K562 (cell line): ENCODE measurements at regions not wholly inside any gene's neighbourhood (a gene's known extent, or its start where the extent isn't known, plus 50 kb on each side); places are given as distances from the start of the nearest gene placed in this dataset.

Experiments
- ATAC-seq: fragments of 200-7000 bp; cut with Tn5 transposase; 3 replicates; pipeline ENCODE4 v1.9.1; 2020; ENCODE audit warnings: moderate library complexity
- BruUV-seq: library from RNA; stranded (reverse); fragments of 400-500 nt; replicated peaks from 2 replicates; lab custom pipeline; 2021; lab: Mats Ljungman, UMichigan
- CTCF ChIA-PET: fragments of 300-600 bp; formaldehyde crosslinking; extraction: SDS; loops from one replicate; lab custom pipeline; 2021; ENCODE audit warnings: low intra/inter-chr PET ratio; lab: Yijun Ruan, JAX
- POLR2A ChIA-PET: fragments of 300-600, 350-650 bp; sonication (Branson Sonifier 250); formaldehyde crosslinking; extraction: SDS; loops from one replicate; lab custom pipeline; 2021; ENCODE audit warnings: antibody characterized with exemption, inconsistent platforms; lab: Yijun Ruan, JAX
- DNase-seq, 4 experiments: peaks; one replicate each; pipeline versions ENCODE4 v3.0.0 to v3.0.0-alpha.2; 2011 to 2018; ENCODE audit warnings: low spot score in 3 of 4, mixed read lengths in 3 of 4; ENCODE audit errors: extremely low read depth in 1 of 4
- FAIRE-seq: peaks from 2 replicates; lab custom pipeline; 2011; peaks lifted over from hg19 to GRCh38; lab: Jason Lieb, UNC
- H2AFZ ChIP-seq: 2 replicates; pipeline ENCODE4 v1.6.0; 2011; ENCODE audit warnings: low read depth, low read length, control low read depth, inconsistent platforms
- H3K27ac ChIP-seq: fragments of 200-600 bp; 3 replicates; pipeline ENCODE4 v1.8.0; 2011; ENCODE audit warnings: low read depth, mild to moderate bottlenecking, control low read depth, inconsistent platforms, low read length, moderate library complexity, mixed read lengths; ENCODE audit errors: extremely low read depth
- H3K27me3 ChIP-seq, 2 experiments: fragments of 300-600 bp in 1 of 2; 2 replicates in 1 of 2; 3 replicates in 1 of 2; pipeline versions ENCODE4 v1.6.0 to v1.8.0; 2011; ENCODE audit warnings: inconsistent platforms in 2 of 2, low read length in 2 of 2, mild to moderate bottlenecking in 1 of 2, mixed read lengths in 1 of 2, moderate library complexity in 1 of 2; ENCODE audit not compliant: control insufficient read depth in 2 of 2, insufficient read depth in 2 of 2
- H3K36me3 ChIP-seq: fragments of 300-600 bp; 3 replicates; pipeline ENCODE4 v1.8.0; 2011; ENCODE audit warnings: mild to moderate bottlenecking, low read length, inconsistent platforms; ENCODE audit not compliant: control insufficient read depth, insufficient read depth
- H3K4me1 ChIP-seq, 2 experiments: fragments of 200-600 bp in 1 of 2; replicated peaks in 1 of 2; 2 replicates in 1 of 2; 3 replicates in 1 of 2; pipeline versions ENCODE4 v1.5.1 to v1.8.0; 2011; ENCODE audit warnings: inconsistent platforms in 2 of 2, low read length in 2 of 2, mild to moderate bottlenecking in 1 of 2, mixed read lengths in 1 of 2, moderate library complexity in 1 of 2; ENCODE audit not compliant: control insufficient read depth in 2 of 2, insufficient read depth in 2 of 2
- H3K4me2 ChIP-seq: 2 replicates; pipeline ENCODE4 v1.6.1; 2011; ENCODE audit warnings: low read length, control low read depth, inconsistent platforms, mixed read lengths; ENCODE audit not compliant: insufficient read depth
- H3K4me3 ChIP-seq: fragments of 200-600 bp; sonication (generic), shearing (Covaris generic); 2 replicates; pipeline ENCODE4 v1.5.1; 2016; ENCODE audit warnings: control low read depth, inconsistent platforms
- H3K79me2 ChIP-seq: fragments of 200-600 bp; 3 replicates; pipeline ENCODE4 v1.8.0; 2011; ENCODE audit warnings: low read length, inconsistent platforms; ENCODE audit not compliant: control insufficient read depth, insufficient read depth
- H3K9ac ChIP-seq, 2 experiments: 2 replicates each; pipeline versions ENCODE4 v1.6.0 to v1.6.1; 2011; ENCODE audit warnings: low read depth in 2 of 2, low read length in 2 of 2, control low read depth in 1 of 2, inconsistent platforms in 1 of 2, mild to moderate bottlenecking in 1 of 2, mixed read lengths in 1 of 2; ENCODE audit not compliant: insufficient read depth in 1 of 2
- H3K9me1 ChIP-seq: one replicate; pipeline ENCODE4 v1.6.0; 2011; ENCODE audit warnings: inconsistent platforms, mild to moderate bottlenecking, low read length, moderate library complexity; ENCODE audit not compliant: control insufficient read depth, insufficient read depth
- H3K9me3 ChIP-seq: replicated peaks from 2 replicates; pipeline ENCODE4 v1.5.1; 2011; ENCODE audit warnings: low read depth, low read length, inconsistent platforms; ENCODE audit not compliant: control insufficient read depth, insufficient read depth
- H4K20me1 ChIP-seq: replicated peaks from 2 replicates; pipeline ENCODE4 v1.6.1; 2011; ENCODE audit warnings: low read length, inconsistent platforms, mixed read lengths; ENCODE audit not compliant: control insufficient read depth, insufficient read depth
- CBX3 ChIP-seq, 2 experiments: IDR thresholded peaks; 1 replicate in 1 of 2; 2 replicates in 1 of 2; pipeline ENCODE4 v1.6.1; 2012; ENCODE audit warnings: inconsistent platforms in 2 of 2, low read length in 2 of 2, borderline replicate concordance in 1 of 2, control low read depth in 1 of 2
- CHD4 ChIP-seq: fragments of 200-600 bp; sonication (generic); IDR thresholded peaks from 3 replicates; pipeline ENCODE4 v1.6.1; 2012; ENCODE audit warnings: low read depth, mild to moderate bottlenecking, mixed read lengths, low read length, inconsistent platforms; ENCODE audit not compliant: insufficient read depth, insufficient replicate concordance, poor library complexity, severe bottlenecking
- DMBX1 ChIP-seq: fragments of 250-450 bp; sonication (Bioruptor Pico); IDR thresholded peaks from 2 replicates; pipeline ENCODE4 v1.8.0; 2022; ENCODE audit warnings: inconsistent platforms, mild to moderate bottlenecking, moderate library complexity, borderline replicate concordance
- ELF4 ChIP-seq: fragments of 450-650 bp; formaldehyde crosslinking; IDR thresholded peaks from 2 replicates; pipeline ENCODE4 v1.4.0; 2022; ENCODE audit warnings: missing genetic modification characterization
- EP300 ChIP-seq: IDR thresholded peaks from 2 replicates; pipeline ENCODE4 v1.6.1; 2012; ENCODE audit warnings: low read length, improper control_type of control experiment
- FOSL1 ChIP-seq: fragments of 200-800 bp; sonication (Bioruptor generic); conservative IDR thresholded peaks from 2 replicates; pipeline ENCODE4 v1.6.1; 2016; ENCODE audit warnings: missing genetic modification characterization, missing compliant biosample characterization
- GABPA ChIP-seq: fragments of 200-800 bp; sonication (Bioruptor generic); conservative IDR thresholded peaks from 2 replicates; pipeline ENCODE4 v1.6.1; 2016; ENCODE audit warnings: low read depth, missing genetic modification characterization, missing compliant biosample characterization
- HOXB6 ChIP-seq: fragments of 250-450 bp; sonication (Bioruptor Pico); IDR thresholded peaks from 2 replicates; pipeline ENCODE4 v1.5.1; 2022; ENCODE audit warnings: mild to moderate bottlenecking, borderline replicate concordance
- NCOA2 ChIP-seq, 2 experiments: fragments of 450-650 bp; IDR thresholded peaks; 2 replicates each; pipeline ENCODE4 v1.6.1; 2018; ENCODE audit warnings: mild to moderate bottlenecking in 2 of 2, moderate library complexity in 1 of 2; ENCODE audit not compliant: partially characterized antibody in 2 of 2
- NFXL1 ChIP-seq: fragments of 450-650 bp; formaldehyde crosslinking; IDR thresholded peaks from 2 replicates; pipeline ENCODE4 v1.4.0; 2021; ENCODE audit warnings: mild to moderate bottlenecking
- TCF15 ChIP-seq: fragments of 250-450 bp; sonication (Bioruptor Pico); IDR thresholded peaks from 2 replicates; pipeline ENCODE4 v1.8.0; 2022; ENCODE audit warnings: moderate library complexity, mild to moderate bottlenecking, inconsistent platforms
- WGBS: fragments of 100-300 bp; shearing (Covaris generic); methylation state at CpG from one replicate; pipeline ENCODE4 v1.1.6; 2016; ENCODE audit warnings: low coverage, mixed read lengths; ENCODE audit not compliant: insufficient coverage; ENCODE audit errors: missing lambda C conversion rate; 5-methylcytosine and 5-hydroxymethylcytosine counted together
- in situ Hi-C: fragments of 300-500 bp; cut with MboI; formaldehyde crosslinking; loops from 4 replicates; pipeline ENCODE4 v1.15.0; 2018; ENCODE audit warnings: inconsistent platforms, mixed read lengths
- intact Hi-C: fragments of 100-400 bp; cut with micrococcal nuclease; formaldehyde crosslinking; loops from 2 replicates; pipeline ENCODE4 v1.14.2; 2022

- no peaks in the 10 kb centered on the region for H3K9me3 ChIP-seq
- H3K27me3 ChIP-seq = no peaks in the 10 kb centered on the region
- no peak overlapping the region for H3K4me3 ChIP-seq
- DNase-seq (no peak), ATAC-seq (no peak), FAIRE-seq (no peak)
- in situ Hi-C loops = no loop called here
- POLR2A ChIA-PET = no interaction called here
- CTCF ChIA-PET = no interaction called here
- H3K4me2 ChIP-seq = no peak overlapping the region
- no peaks in the 10 kb centered on the region for H3K79me2 ChIP-seq
- no peak overlapping the region for H3K9ac ChIP-seq
- H4K20me1 ChIP-seq = no peaks in the 10 kb centered on the region
- no peak for TF ChIP-seq CBX3 (IDR thresholded peaks at IDR 0.05; ENCODE audit: borderline replicate concordance in 1 of 2, low read length in 2 of 2)
- no peak for TF ChIP-seq NFXL1 (CRISPR knock-in tag)
- no peak for TF ChIP-seq DMBX1 (CRISPR knock-in tag)
- TF ChIP-seq HOXB6 = no peak
- TF ChIP-seq TCF15 (CRISPR knock-in tag) = no peak
- intact Hi-C loops = no loop called here
- BruUV-seq = no TSS peak
- H2AFZ ChIP-seq = no peak overlapping the region
- no peaks in the 10 kb centered on the region for H3K9me1 ChIP-seq
- H3K4me1 ChIP-seq = no peaks in the 10 kb centered on the region
- no peaks in the 10 kb centered on the region for H3K36me3 ChIP-seq
- H3K27ac ChIP-seq = no peak overlapping the region
Measured at GRCh38 chr13:63129995-63130394, 1714.3 kb upstream of the PCDH20 start.

DNA sequence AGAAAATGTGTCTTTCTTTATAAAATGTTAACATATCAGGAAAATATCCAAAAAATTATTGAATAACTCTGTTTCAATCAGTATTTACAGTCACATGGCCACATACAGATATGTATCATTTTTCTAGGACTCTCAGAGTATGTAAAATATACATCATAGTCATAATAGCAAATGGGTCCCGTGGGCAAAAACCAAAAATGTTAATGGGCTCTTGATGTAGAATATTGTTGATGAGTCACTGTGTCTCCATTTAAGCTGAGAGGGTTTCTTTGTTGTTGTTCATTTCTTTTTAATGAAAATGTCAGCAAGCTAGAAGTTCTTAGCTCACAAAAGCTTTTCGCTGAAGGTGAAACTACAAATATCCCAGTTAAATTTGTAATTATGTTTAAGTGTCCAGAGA lies 1713.1 kb upstream of the PCDH20 start:
- FAIRE-seq (no peak), ATAC-seq (no peak)
- Histone ChIP-seq H3K4me1 (no peaks in the 10 kb centered on the region), H4K20me1 (no peaks in the 10 kb centered on the region), H3K9me3 (no peaks in the 10 kb centered on the region), H3K9me1 (no peaks in the 10 kb centered on the region), H3K79me2 (no peaks in the 10 kb centered on the region), H3K27ac (no peak overlapping the region)
- in situ Hi-C loops = no loop called here
- WGBS = 0% methylated on average over 2 of the region's 2 CpGs
- CTCF ChIA-PET = no interaction called here
- POLR2A ChIA-PET = no interaction called here
- TF ChIP-seq NCOA2 (IDR thresholded peaks at IDR 0.05; ENCODE audit: partially characterized antibody in 2 of 2) (no peak), EP300 (no peak), GABPA (tag) (no peak), CHD4 (no peak), ELF4 (no peak), FOSL1 (tag) (no peak)
- TF ChIP-seq, all 486 proteins: peak for 0
- Histone ChIP-seq H3K36me3 (no peaks in the 10 kb centered on the region), H3K27me3 (no peaks in the 10 kb centered on the region), H3K9ac (no peak overlapping the region), H3K4me3 (no peak overlapping the region), H3K4me2 (no peak overlapping the region), H2AFZ (no peak overlapping the region)
- DNase-seq = no peak
- intact Hi-C loops = no loop called here
- no TSS peak for BruUV-seq
